HepG2 (cell line): ENCODE measurements at regions not wholly inside any gene's neighbourhood (a gene's known extent, or its start where the extent isn't known, plus 50 kb on each side); places are given as distances from the start of the nearest gene placed in this dataset.

Experiments used
- ATAC-seq: fragments of 200-7000 bp; cut with Tn5 transposase; 3 replicates; pipeline ENCODE4 v1.9.1; 2020; ENCODE audit warnings: mild to moderate bottlenecking, moderate library complexity
- BruUV-seq: library from RNA; stranded (reverse); fragments of 400-500 nt; replicated peaks from 2 replicates; lab custom pipeline; 2021; lab: Mats Ljungman, UMichigan
- CTCF ChIA-PET: fragments of 300-600 bp; formaldehyde crosslinking; extraction: SDS; loops from one replicate; lab custom pipeline; 2021; ENCODE audit warnings: low total read pairs, inconsistent platforms, low intra/inter-chr PET ratio; lab: Yijun Ruan, JAX
- POLR2A ChIA-PET: fragments of 350-600 bp; sonication (Branson Sonifier 250); formaldehyde crosslinking; loops from one replicate; lab custom pipeline; 2020; ENCODE audit warnings: antibody characterized with exemption, inconsistent platforms; lab: Yijun Ruan, JAX
- DNase-seq: peaks from one replicate; pipeline ENCODE4 v3.0.0-alpha.2; 2015; ENCODE audit warnings: low spot score
- FAIRE-seq: peaks from 3 replicates; lab custom pipeline; 2011; peaks lifted over from hg19 to GRCh38; lab: Jason Lieb, UNC
- H2AFZ ChIP-seq: one replicate; pipeline ENCODE4 v1.6.1; 2011; ENCODE audit warnings: low read length, inconsistent platforms
- H3K27ac ChIP-seq: fragments of 300-600 bp; 3 replicates; pipeline ENCODE4 v1.8.0; 2011; ENCODE audit warnings: mixed run types, mild to moderate bottlenecking, mixed read lengths, low read length, inconsistent platforms; ENCODE audit not compliant: insufficient read depth; ENCODE audit errors: extremely low read length
- H3K27me3 ChIP-seq, 2 experiments: fragments of 200-600 bp in 1 of 2; 2 replicates in 1 of 2; 3 replicates in 1 of 2; pipeline versions ENCODE4 v1.6.0 to v1.8.0; 2011; ENCODE audit warnings: low read length in 2 of 2, mild to moderate bottlenecking in 2 of 2, moderate library complexity in 2 of 2, inconsistent platforms in 1 of 2; ENCODE audit not compliant: insufficient read depth in 2 of 2, control insufficient read depth in 1 of 2
- H3K36me3 ChIP-seq, 2 experiments: fragments of 200-600 bp in 1 of 2; replicated peaks in 1 of 2; 2 replicates in 1 of 2; 3 replicates in 1 of 2; pipeline versions ENCODE4 v1.5.1 to v1.8.0; 2011; ENCODE audit warnings: low read length in 2 of 2, inconsistent platforms in 1 of 2; ENCODE audit not compliant: insufficient read depth in 2 of 2, control insufficient read depth in 1 of 2
- H3K4me1 ChIP-seq: 2 replicates; pipeline ENCODE4 v1.5.1; 2012; ENCODE audit warnings: low read length, inconsistent platforms; ENCODE audit not compliant: insufficient read depth
- H3K4me2 ChIP-seq: 2 replicates; pipeline ENCODE4 v1.6.0; 2011; ENCODE audit warnings: low read depth, low read length, inconsistent platforms
- H3K4me3 ChIP-seq, 3 experiments: fragments of 200-600 bp in 1 of 3; sonication (generic), shearing (Covaris generic) in 1 of 3; replicated peaks in 1 of 3; 2 replicates each; pipeline ENCODE4 v1.5.1; 2011 to 2016; ENCODE audit warnings: low read length in 3 of 3, inconsistent platforms in 2 of 3, low read depth in 2 of 3, mild to moderate bottlenecking in 2 of 3, control low read depth in 1 of 3, mixed read lengths in 1 of 3; ENCODE audit not compliant: insufficient read depth in 1 of 3
- H3K79me2 ChIP-seq: one replicate; pipeline ENCODE4 v1.6.1; 2011; ENCODE audit warnings: low read length, inconsistent platforms; ENCODE audit not compliant: insufficient read depth
- H3K9ac ChIP-seq: 2 replicates; pipeline ENCODE4 v1.6.0; 2011; ENCODE audit warnings: mild to moderate bottlenecking, low read depth, low read length, inconsistent platforms; ENCODE audit not compliant: insufficient read depth
- H3K9me3 ChIP-seq: 2 replicates; pipeline ENCODE4 v1.5.1; 2012; ENCODE audit warnings: mild to moderate bottlenecking, low read length
- H4K20me1 ChIP-seq: 2 replicates; pipeline ENCODE4 v1.6.0; 2011; ENCODE audit warnings: inconsistent platforms, mild to moderate bottlenecking, low read length, moderate library complexity; ENCODE audit not compliant: insufficient read depth
- DPF2 ChIP-seq: sonication (generic); formaldehyde crosslinking; IDR thresholded peaks from 2 replicates; pipeline ENCODE4 v1.4.0; 2020; ENCODE audit warnings: mild to moderate bottlenecking, low read depth, missing genetic modification reagents, borderline replicate concordance
- KDM2A ChIP-seq: sonication (generic); formaldehyde crosslinking; IDR thresholded peaks from 2 replicates; pipeline ENCODE4 v1.4.0; 2020; ENCODE audit warnings: low read depth, missing genetic modification reagents, borderline replicate concordance
- KDM6A ChIP-seq: IDR thresholded peaks from 2 replicates; pipeline ENCODE4 v1.6.1; 2016; ENCODE audit warnings: low read depth
- RXRB ChIP-seq: IDR thresholded peaks from 2 replicates; pipeline ENCODE4 v1.6.1; 2016; ENCODE audit warnings: borderline replicate concordance, missing genetic modification reagents, missing compliant biosample characterization
- ZBTB37 ChIP-seq: sonication (generic); formaldehyde crosslinking; IDR thresholded peaks from 2 replicates; pipeline ENCODE4 v1.4.0; 2020; ENCODE audit warnings: mild to moderate bottlenecking, missing genetic modification reagents
- ZNF224 ChIP-seq: sonication (generic); formaldehyde crosslinking; IDR thresholded peaks from 2 replicates; pipeline ENCODE4 v1.5.0; 2020; ENCODE audit warnings: mild to moderate bottlenecking, missing genetic modification reagents
- ZNF280D ChIP-seq: sonication (generic); formaldehyde crosslinking; IDR thresholded peaks from 2 replicates; pipeline ENCODE4 v1.5.1; 2020; ENCODE audit warnings: mild to moderate bottlenecking, missing genetic modification reagents
- ZNF432 ChIP-seq: sonication (generic); formaldehyde crosslinking; IDR thresholded peaks from 2 replicates; pipeline ENCODE4 v1.5.0; 2020; ENCODE audit warnings: missing genetic modification reagents, mild to moderate bottlenecking, borderline replicate concordance
- ZNF574 ChIP-seq: sonication (generic); formaldehyde crosslinking; IDR thresholded peaks from 2 replicates; pipeline ENCODE4 v1.4.0; 2020; ENCODE audit warnings: missing genetic modification reagents
- WGBS: methylation state at CpG from one replicate; pipeline ENCODE4 v1.1.6; 2017; ENCODE audit warnings: low lambda C conversion rate; 5-methylcytosine and 5-hydroxymethylcytosine counted together
- in situ Hi-C: cut with HindIII; loops from 2 replicates; pipeline ENCODE4 v1.10.0; 2017; ENCODE audit warnings: low pct_unique_long_range_greater_than_20kb; ENCODE audit not compliant: extremely low pct_ligation_motif_present
- intact Hi-C: fragments of 100-400 bp; cut with micrococcal nuclease; formaldehyde crosslinking; loops from one replicate; pipeline ENCODE4 v1.10.0; 2022; ENCODE audit not compliant: unreplicated experiment

- DNase-seq = no peak
- H3K27ac ChIP-seq = no peak overlapping the region
- in situ Hi-C loops = no loop called here
- FAIRE-seq = no peak
- no peak overlapping the region for H3K4me2 ChIP-seq
- no peaks in the 10 kb centered on the region for H4K20me1 ChIP-seq
- BruUV-seq = no TSS peak
- no peaks in the 10 kb centered on the region for H3K79me2 ChIP-seq
- no peaks in the 10 kb centered on the region for H3K36me3 ChIP-seq
- ChIA-PET POLR2A (no interaction called here), CTCF (no interaction called here)
- ATAC-seq = no peak
- no peak overlapping the region for H3K9ac ChIP-seq
- TF ChIP-seq ZNF224 (CRISPR knock-in tag) = no peak
- no peak for TF ChIP-seq DPF2 (CRISPR knock-in tag)
- TF ChIP-seq ZBTB37 (CRISPR knock-in tag) = no peak
- no peak for TF ChIP-seq KDM2A
- no peak for TF ChIP-seq ZNF432 (CRISPR knock-in tag)
- TF ChIP-seq ZNF574 (CRISPR knock-in tag) = no peak
- no peak for TF ChIP-seq ZNF280D
- no peak for TF ChIP-seq KDM6A (CRISPR knock-in tag)
- TF ChIP-seq RXRB (CRISPR knock-in tag) = no peak
- no peaks in the 10 kb centered on the region for H3K9me3 ChIP-seq
- intact Hi-C loops = no loop called here
- H2AFZ ChIP-seq = no peak overlapping the region
- no peaks in the 10 kb centered on the region for H3K4me1 ChIP-seq
- 49% methylated on average over 16 of the region's 18 CpGs for WGBS
- peaks cover 0 to 2% of the 10 kb centered on the region in 2 experiments; a peak in 1 of 5 replicates for H3K27me3 ChIP-seq
- no peak overlapping the region for H3K4me3 ChIP-seq
These were observed 171.8 kb upstream of the TBL1X start for GRCh38 chrX:9293051-9293496.
